IPS-20b (cell line): ENCODE measurements at regions not wholly inside any gene's neighbourhood (a gene's known extent, or its start where the extent isn't known, plus 50 kb on each side); places are given as distances from the start of the nearest gene placed in this dataset.

Experiments
- H3K27ac ChIP-seq: one replicate; pipeline ENCODE4 v1.5.1; 2013; ENCODE audit warnings: low read length
- H3K27me3 ChIP-seq: 2 replicates; pipeline ENCODE4 v1.6.1; 2013; ENCODE audit warnings: mild to moderate bottlenecking, low read length, inconsistent platforms; ENCODE audit not compliant: insufficient read depth
- H3K36me3 ChIP-seq: 2 replicates; pipeline ENCODE4 v1.6.1; 2013; ENCODE audit warnings: low read depth, mild to moderate bottlenecking, inconsistent platforms, low read length, moderate library complexity; ENCODE audit not compliant: insufficient read depth
- H3K4me1 ChIP-seq: 2 replicates; pipeline ENCODE4 v1.6.1; 2013; ENCODE audit warnings: mild to moderate bottlenecking, control low read depth, inconsistent platforms, low read length, moderate library complexity; ENCODE audit not compliant: insufficient read depth
- H3K4me3 ChIP-seq: 2 replicates; pipeline ENCODE4 v1.5.1; 2013; ENCODE audit warnings: mild to moderate bottlenecking, low read length, inconsistent platforms
- H3K9ac ChIP-seq: 2 replicates; pipeline ENCODE4 v1.6.1; 2013; ENCODE audit warnings: low read depth, mild to moderate bottlenecking, inconsistent platforms, low read length, moderate library complexity
- H3K9me3 ChIP-seq: 2 replicates; pipeline ENCODE4 v1.6.1; 2013; ENCODE audit warnings: mild to moderate bottlenecking, low read depth, low read length, inconsistent platforms; ENCODE audit not compliant: insufficient read depth

DNA sequence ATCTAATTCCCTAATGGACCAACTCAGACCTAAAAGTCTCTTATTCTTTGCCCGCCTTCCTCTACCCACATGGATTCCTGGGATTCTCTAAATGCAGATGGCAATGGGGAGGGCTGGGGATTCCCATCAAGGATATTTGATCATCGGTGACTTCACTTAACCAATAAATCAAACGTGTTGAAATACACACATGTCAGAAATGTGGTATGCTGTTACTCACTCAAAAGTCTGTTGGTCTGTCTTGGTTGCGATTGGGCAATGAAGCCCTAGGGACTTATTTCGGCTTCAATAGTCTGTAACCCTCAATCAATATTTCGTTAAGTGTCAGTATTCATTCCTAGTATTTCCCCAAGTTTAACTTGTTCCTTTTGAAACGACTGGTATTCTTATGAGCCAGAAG lies 117.2 kb upstream of the DIO3 start:
- no peak overlapping the region for H3K9ac ChIP-seq
- H3K4me3 ChIP-seq, result no peak overlapping the region
- H3K4me1 ChIP-seq, result no peaks in the 10 kb centered on the region
- H3K27me3 ChIP-seq, result no peaks in the 10 kb centered on the region
- no peaks in the 10 kb centered on the region for H3K36me3 ChIP-seq
- H3K27ac ChIP-seq, result no peak overlapping the region
- no peaks in the 10 kb centered on the region for H3K9me3 ChIP-seq

DNA sequence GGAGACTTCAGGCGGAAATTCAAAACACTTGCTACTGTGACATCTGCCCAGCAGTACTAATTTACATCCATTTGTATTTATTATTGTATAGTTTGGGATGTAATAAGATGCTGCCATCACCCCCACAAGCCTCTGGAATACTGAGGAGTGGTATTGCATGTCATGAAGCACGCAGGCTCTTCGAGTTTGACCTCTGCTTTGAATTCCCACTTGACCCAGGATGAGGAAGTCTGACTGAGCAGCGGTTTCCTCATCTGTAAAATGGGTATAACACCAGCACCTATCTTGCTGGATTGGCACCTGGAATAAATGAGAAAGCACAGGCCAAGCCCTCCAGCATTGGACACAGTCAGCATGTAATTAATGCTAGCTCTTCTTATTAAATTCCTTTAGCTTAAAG lies 116.0 kb upstream of the DIO3 start:
- H3K9me3 ChIP-seq, result no peaks in the 10 kb centered on the region
- no peaks in the 10 kb centered on the region for H3K27me3 ChIP-seq
- no peak overlapping the region for H3K4me3 ChIP-seq
- H3K27ac ChIP-seq, result no peak overlapping the region
- H3K36me3 ChIP-seq, result no peaks in the 10 kb centered on the region
- H3K4me1 ChIP-seq, result no peaks in the 10 kb centered on the region
- H3K9ac ChIP-seq, result no peak overlapping the region

DNA sequence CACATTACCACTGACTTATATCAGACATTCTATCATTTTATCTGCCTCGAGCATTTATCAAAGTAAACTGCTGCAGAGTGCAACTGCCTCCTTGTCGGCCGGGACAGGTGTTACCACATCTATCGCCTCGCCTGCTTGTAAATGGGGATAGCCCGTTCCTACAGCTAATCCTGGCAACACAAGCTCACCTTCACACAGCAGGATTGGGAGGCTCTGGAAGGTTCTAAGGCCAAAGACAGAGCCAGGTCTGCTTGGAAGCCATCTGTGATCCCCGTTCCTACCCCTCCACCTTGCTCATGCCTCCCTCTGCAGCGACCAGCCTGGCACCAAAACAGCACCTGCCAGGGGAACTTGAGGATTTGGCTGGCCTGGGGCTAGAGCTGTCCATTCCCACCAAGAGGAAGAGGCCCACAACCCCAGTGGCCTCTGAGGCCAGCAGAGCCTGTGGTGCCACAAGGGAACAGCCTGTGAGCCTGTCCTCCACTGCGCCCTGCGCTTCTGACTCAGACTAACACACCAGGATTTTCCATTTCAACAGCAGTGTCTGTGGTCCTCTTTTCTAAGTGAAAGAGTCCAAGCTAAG lies 114.8 kb upstream of the DIO3 start:
- Histone ChIP-seq H3K36me3 (no peaks in the 10 kb centered on the region), H3K4me3 (no peak overlapping the region), H3K9ac (no peak overlapping the region), H3K27ac (no peak overlapping the region), H3K27me3 (no peaks in the 10 kb centered on the region), H3K9me3 (no peaks in the 10 kb centered on the region), H3K4me1 (no peaks in the 10 kb centered on the region)

DNA sequence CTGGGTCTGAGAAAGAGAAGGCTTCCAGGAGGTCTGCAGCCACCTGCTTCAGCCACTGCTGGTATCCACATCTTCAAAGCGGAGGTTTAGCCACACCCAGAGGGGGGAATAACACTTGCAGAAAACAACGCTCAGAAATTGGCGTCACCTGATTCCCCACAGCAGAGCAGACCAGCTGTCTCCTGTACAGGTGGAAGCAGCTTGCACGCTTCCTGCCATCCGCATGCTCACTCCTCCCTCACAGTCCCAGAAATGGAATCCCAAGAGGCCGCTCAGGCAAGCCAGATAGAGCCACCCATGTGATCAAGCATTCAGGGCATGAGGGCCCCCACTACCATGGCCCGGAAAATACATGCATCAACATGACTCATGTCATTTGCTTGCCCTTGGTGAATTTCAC lies 112.2 kb upstream of the DIO3 start:
- no peaks in the 10 kb centered on the region for H3K36me3 ChIP-seq
- no peak overlapping the region for H3K9ac ChIP-seq
- no peak overlapping the region for H3K27ac ChIP-seq
- no peak overlapping the region for H3K4me3 ChIP-seq
- H3K27me3 ChIP-seq, result peaks cover 12% of the 10 kb centered on the region
- H3K9me3 ChIP-seq, result no peaks in the 10 kb centered on the region
- H3K4me1 ChIP-seq, result no peaks in the 10 kb centered on the region

DNA sequence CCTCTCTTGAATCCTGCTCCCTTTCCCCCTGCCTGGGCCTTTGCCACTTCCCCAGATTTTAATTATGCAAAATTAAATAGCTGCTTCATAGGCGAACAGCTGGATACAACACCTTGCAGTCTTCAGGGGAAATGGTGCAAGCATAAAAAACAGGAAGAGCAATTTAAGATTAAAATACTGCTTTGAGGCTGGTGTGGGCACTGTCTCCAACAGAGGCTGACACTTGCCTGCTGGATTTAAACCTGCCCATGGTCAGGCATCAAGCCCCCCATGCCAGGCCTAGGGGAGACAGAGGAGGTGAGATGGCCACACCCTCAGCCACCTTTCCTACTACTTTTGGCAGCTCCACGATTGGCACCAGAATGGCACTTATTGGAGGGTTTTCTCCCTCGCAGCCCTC lies 110.1 kb upstream of the DIO3 start:
- peaks cover 6% of the 10 kb centered on the region for H3K4me1 ChIP-seq
- H3K9me3 ChIP-seq, result no peaks in the 10 kb centered on the region
- H3K36me3 ChIP-seq, result no peaks in the 10 kb centered on the region
- no peak overlapping the region for H3K9ac ChIP-seq
- peaks cover 33% of the 10 kb centered on the region for H3K27me3 ChIP-seq
- H3K27ac ChIP-seq, result no peak overlapping the region
- H3K4me3 ChIP-seq, result no peak overlapping the region

DNA sequence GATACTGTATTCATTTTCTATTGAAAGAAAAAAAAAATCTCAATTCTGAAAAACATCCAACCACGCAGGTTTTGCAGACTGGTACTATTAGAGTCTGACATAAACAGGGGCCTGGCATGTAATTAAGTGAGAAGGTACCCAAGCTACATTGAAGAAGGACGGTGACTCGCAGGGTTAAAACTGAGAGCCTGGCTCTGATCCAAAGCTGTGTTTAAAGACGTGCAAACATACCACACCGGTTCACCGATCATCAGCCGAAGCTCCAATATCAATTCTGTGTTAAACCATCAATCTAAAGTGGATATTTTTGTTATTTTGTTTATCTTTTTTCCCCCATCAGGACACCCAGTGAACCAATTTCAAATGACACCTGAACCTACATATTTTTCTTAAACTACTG lies 108.1 kb upstream of the DIO3 start:
- peaks cover 53% of the 10 kb centered on the region for H3K27me3 ChIP-seq
- no peak overlapping the region for H3K27ac ChIP-seq
- peaks cover 13% of the 10 kb centered on the region for H3K4me1 ChIP-seq
- no peak overlapping the region for H3K9ac ChIP-seq
- no peak overlapping the region for H3K4me3 ChIP-seq
- no peaks in the 10 kb centered on the region for H3K9me3 ChIP-seq
- no peaks in the 10 kb centered on the region for H3K36me3 ChIP-seq

DNA sequence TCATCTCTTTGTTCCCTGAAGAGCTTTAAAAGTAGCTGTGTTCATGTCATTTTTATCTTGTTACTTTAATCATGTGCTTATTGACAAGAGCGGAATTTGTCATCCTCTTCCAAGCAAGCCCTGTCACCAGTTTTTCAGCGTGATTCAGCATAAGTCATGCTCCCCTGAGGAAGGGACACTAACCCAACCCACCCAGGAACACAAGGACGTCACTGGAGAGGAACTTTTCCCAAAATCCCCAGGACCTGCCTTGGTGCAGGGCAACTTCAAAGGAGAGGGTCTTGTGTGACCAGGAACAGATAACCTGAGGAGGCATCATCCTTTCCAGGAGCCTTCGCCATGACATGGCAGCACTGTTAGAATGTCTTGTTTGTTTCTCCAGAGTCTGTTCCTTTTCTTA lies 107.1 kb upstream of the DIO3 start:
- Histone ChIP-seq H3K9ac (no peak overlapping the region), H3K4me3 (no peak overlapping the region), H3K36me3 (no peaks in the 10 kb centered on the region), H3K4me1 (peaks cover 13% of the 10 kb centered on the region), H3K27ac (no peak overlapping the region), H3K9me3 (no peaks in the 10 kb centered on the region), H3K27me3 (peaks cover 63% of the 10 kb centered on the region)

DNA sequence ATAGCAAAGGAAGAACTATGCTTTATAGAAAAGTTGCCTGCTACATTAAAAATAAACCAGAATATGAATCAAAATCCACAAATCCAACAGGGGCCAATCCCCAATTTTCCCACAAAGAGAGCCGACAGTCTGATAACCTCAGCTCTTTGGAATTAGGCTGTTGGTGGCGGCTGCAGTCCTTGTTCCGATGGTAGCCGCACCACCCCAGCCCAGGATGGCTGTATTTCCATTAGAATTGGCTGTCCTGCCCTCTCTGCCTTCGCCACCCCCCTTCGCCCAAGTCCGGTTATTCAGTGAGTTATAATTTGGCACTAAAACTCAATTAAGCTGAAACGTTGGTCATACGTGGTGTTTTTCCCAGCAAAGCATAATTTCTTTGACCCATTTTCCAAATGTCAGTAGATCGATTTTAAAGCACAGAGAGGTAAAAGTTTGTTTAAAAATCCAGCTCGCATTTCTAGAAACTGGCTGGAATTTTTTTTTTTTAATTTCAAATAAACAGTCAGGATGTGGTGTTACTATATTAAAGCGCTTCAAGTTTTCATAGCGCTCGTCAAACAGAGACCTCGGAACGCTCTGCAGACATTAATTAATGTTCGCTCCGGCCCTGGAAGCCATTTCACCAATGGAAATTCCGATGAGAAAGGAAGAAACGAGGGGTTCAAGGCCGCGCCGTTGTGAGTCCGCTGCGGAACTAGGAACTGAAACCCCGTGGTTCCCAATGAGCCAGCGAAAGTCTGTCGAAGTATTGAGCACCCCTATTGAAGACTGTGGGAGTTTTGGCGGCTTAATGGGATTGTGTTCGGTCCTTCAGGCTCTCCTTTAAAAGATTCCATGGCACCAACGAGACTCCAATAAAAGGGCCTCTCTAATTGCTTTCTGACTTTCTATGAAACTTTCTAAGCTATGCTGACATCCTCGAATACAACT lies 104.8 kb upstream of the DIO3 start:
- no peaks in the 10 kb centered on the region for H3K9me3 ChIP-seq
- peaks cover 13% of the 10 kb centered on the region for H3K4me1 ChIP-seq
- H3K4me3 ChIP-seq, result peak overlapping the region; percentile 50; the same call in 1 of the 2 replicates
- H3K27me3 ChIP-seq, result peaks cover 86% of the 10 kb centered on the region
- H3K36me3 ChIP-seq, result no peaks in the 10 kb centered on the region
- H3K9ac ChIP-seq, result no peak overlapping the region
- no peak overlapping the region for H3K27ac ChIP-seq

DNA sequence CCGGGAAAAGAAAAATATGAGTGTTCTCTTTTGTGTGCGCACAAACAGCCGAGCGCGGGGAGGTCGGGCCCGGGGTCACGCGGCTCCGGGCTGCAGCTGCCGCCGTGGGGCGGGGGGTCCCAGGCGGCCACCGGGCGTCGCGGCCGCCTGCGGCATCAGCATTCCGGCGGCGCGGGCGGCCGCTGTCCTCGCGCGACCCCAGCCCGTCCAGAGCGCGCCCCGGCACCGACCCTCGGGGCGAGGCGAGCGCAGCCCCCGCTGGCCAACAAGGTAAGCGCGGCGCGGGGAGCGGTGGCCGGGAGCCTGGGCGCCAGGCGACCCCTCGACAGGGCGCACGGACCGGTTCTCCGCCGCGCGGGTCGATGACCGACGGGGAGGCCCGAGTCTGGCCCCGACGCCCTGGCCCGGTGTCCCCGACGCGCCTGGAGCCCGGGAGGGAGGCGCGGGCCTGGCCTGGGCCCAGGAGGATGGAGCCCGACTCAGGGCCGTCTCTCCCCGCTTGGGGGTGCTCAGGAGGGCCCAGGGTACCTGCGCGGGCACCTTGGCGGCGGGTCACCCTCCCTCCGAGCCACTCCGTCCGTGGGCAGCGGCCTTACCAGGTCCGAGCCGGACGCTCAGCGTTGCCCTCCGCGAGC lies 103.9 kb upstream of the DIO3 start:
- Histone ChIP-seq H3K9me3 (no peaks in the 10 kb centered on the region), H3K9ac (no peak overlapping the region), H3K4me1 (peaks cover 13% of the 10 kb centered on the region), H3K4me3 (no peak overlapping the region; the same call in 1 of the 2 replicates), H3K27me3 (peaks cover 90% of the 10 kb centered on the region), H3K27ac (no peak overlapping the region), H3K36me3 (no peaks in the 10 kb centered on the region)

DNA sequence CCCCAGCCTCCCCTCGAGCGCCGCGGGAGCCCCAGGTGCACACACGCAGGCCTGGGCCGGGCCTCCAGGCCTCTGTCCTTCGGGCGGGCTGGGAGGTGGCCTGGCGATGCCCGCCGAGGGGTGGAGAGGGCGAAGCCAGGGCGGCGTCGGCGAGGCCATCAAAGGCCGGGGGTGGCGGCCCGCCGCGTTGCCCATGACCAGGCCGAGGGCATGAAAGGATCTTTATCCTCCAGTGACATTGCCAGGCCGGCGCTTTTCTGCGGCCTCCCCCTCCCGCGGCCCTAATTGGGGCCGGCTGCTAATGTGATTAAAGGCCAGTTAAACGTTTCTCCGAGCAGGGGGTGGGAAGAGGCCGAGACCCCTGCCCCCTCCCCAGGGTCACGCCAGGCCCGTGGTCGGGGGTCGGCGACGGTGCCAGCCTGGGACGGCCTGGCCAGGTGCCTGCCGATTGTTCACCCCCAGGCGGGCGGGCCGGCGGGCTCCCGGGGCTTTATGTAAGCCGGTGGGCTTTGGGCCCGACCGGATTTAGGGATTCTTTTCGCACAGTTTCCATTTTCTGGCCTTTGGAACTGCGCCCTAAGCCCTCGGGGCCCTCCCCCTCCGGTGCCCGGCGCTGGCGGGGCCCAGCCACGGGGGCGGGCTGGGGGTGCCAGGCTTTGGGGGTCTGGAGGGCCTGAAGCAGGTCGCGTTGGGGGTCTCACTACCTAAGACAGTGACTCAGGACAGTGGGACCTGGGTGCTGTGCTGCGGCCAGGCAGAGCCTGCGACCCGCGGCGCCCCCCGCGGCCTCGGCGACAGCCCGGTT lies 103.2 kb upstream of the DIO3 start:
- H3K27me3 ChIP-seq, result peaks cover 88% of the 10 kb centered on the region
- no peak overlapping the region for H3K9ac ChIP-seq
- no peak overlapping the region for H3K27ac ChIP-seq
- no peak overlapping the region; the same call in 1 of the 2 replicates for H3K4me3 ChIP-seq
- H3K36me3 ChIP-seq, result no peaks in the 10 kb centered on the region
- no peaks in the 10 kb centered on the region for H3K9me3 ChIP-seq
- H3K4me1 ChIP-seq, result peaks cover 13% of the 10 kb centered on the region

DNA sequence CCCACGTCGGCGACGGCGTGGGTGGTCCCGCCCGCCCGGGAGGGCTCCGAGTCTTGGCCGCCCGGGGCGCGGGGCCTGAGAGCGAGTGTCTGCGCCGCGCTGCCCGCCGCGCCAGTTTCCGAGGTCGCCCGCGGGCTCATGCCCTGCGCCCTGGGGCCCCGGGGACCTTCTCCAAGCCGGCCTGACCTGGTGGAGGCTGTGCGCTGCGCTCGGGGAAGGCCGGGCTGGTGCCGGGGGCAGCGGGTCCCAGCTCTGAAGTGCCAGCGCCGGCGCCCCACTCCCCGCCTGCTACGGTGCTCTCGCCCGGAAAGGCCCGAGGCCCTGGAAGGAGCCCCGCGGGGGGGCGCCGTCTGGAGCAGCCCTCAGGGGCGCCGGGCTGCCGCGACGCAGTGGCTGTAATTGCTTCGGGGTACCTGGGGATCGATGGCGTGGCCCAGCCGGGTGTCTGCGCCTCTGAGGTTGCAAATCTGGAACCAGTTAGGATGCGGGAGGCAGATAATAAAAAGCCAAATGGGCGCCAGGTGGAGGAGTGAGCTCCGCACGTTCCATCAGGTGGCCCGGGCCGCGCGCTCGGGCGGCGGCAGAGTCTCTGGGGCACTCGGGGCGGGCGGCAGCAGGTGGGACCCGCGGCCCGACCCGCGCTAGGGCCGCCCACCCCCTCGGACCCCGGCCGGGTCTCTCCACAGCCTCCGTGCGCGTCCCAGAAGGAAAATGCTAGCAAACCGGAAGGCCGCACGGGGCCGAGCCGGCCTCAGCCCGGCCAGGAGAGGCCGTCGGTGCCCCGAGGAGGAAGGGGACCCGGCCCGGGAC lies 102.3 kb upstream of the DIO3 start:
- Histone ChIP-seq H3K27me3 (peaks cover 80% of the 10 kb centered on the region), H3K27ac (no peak overlapping the region), H3K4me3 (peak overlapping the region; percentile 43; the same call in 1 of the 2 replicates), H3K9me3 (no peaks in the 10 kb centered on the region), H3K36me3 (no peaks in the 10 kb centered on the region), H3K9ac (no peak overlapping the region), H3K4me1 (peaks cover 13% of the 10 kb centered on the region)
